NCI-H2107 (cell line): ENCODE measurements at regions not wholly inside any gene's neighbourhood (a gene's known extent, or its start where the extent isn't known, plus 50 kb on each side); places are given as distances from the start of the nearest gene placed in this dataset.
A peak's percentile ranks its signal among the peaks of the same experiment; 100 is the strongest.

Source experiments
- DNase-seq: peaks from one replicate; lab custom pipeline; 2025; lab: John Stamatoyannopoulos, UW

- DNase-seq: no peak
Measured at GRCh38 chr4:176383273-176384077, 63.7 kb downstream of the SPCS3 start.

- no peak for DNase-seq
Measured at GRCh38 chr4:176385601-176386000, 65.8 kb downstream of the SPCS3 start.

GRCh38 chr4:176387571-176387970 is 67.8 kb downstream of the SPCS3 start:
- DNase-seq: no peak

- DNase-seq: peak; percentile 2
Measured at GRCh38 chr4:176393306-176394013, 73.7 kb downstream of the SPCS3 start.

GRCh38 chr4:176400816-176401461 is 81.2 kb downstream of the SPCS3 start:
- no peak for DNase-seq

GRCh38 chr4:176404621-176405020 is 84.9 kb downstream of the SPCS3 start:
- DNase-seq: no peak

GRCh38 chr4:176406297-176406696 is 86.5 kb downstream of the SPCS3 start:
- DNase-seq: no peak

GRCh38 chr4:176406736-176407135 is 87.0 kb downstream of the SPCS3 start:
- no peak for DNase-seq

GRCh38 chr4:176409627-176410026 is 89.9 kb downstream of the SPCS3 start:
- DNase-seq: no peak

- DNase-seq: no peak
Measured at GRCh38 chr4:176413171-176413570, 93.4 kb downstream of the SPCS3 start.

GRCh38 chr4:176422001-176422400 is 102.2 kb downstream of the SPCS3 start:
- DNase-seq: no peak

- DNase-seq: no peak
Measured at GRCh38 chr4:176422511-176422910, 102.7 kb downstream of the SPCS3 start.

- DNase-seq: no peak
Measured at GRCh38 chr4:176425035-176425434, 105.3 kb downstream of the SPCS3 start.

GRCh38 chr4:176432811-176433540 is 113.2 kb downstream of the SPCS3 start:
- DNase-seq: no peak

GRCh38 chr4:176433983-176434382 is 114.2 kb downstream of the SPCS3 start:
- DNase-seq: no peak

- DNase-seq: no peak
Measured at GRCh38 chr4:176435901-176436292, 116.1 kb downstream of the SPCS3 start.

GRCh38 chr4:176436293-176436973 is 116.7 kb downstream of the SPCS3 start:
- DNase-seq: no peak

GRCh38 chr4:176437756-176438155 is 118.0 kb downstream of the SPCS3 start:
- DNase-seq: no peak

GRCh38 chr4:176438401-176438800 is 118.6 kb downstream of the SPCS3 start:
- DNase-seq: no peak

- DNase-seq: no peak
Measured at GRCh38 chr4:176439611-176440010, 119.8 kb downstream of the SPCS3 start.

- DNase-seq: no peak
Measured at GRCh38 chr4:176440698-176441097, 120.9 kb downstream of the SPCS3 start.

- DNase-seq: no peak
Measured at GRCh38 chr4:176441594-176441993, 121.8 kb downstream of the SPCS3 start.
